ENCODE measurements at regions not wholly inside any gene's neighbourhood (a gene's known extent, or its start where the extent isn't known, plus 50 kb on each side); places are given as distances from the start of the nearest gene placed in this dataset.

GRCh38 chr9:99713838-99714306, 107.8 kb upstream of the NR4A3 start:
- no peaks in the 10 kb centered on the region for H3K79me2 ChIP-seq (ENCODE audit: insufficient read depth, low read length)
- no peak for TF ChIP-seq EZH2 (IDR thresholded peaks at IDR 0.05; ENCODE audit: borderline replicate concordance, low read length)
- no peak for TF ChIP-seq CTCF (IDR thresholded peaks at IDR 0.05; ENCODE audit: low read length)
- no peaks in the 10 kb centered on the region for H3K27me3 ChIP-seq (ENCODE audit: insufficient read depth, low read length)
- H3K9me3 ChIP-seq (ENCODE audit: low read length): no peaks in the 10 kb centered on the region
- H3K36me3 ChIP-seq (ENCODE audit: insufficient read depth, low read length): no peaks in the 10 kb centered on the region
- H3K4me2 ChIP-seq (ENCODE audit: low read length): no peak overlapping the region
- H3K9ac ChIP-seq (ENCODE audit: low read length): no peak overlapping the region
- H4K20me1 ChIP-seq (ENCODE audit: insufficient read depth, low read length): no peaks in the 10 kb centered on the region
- H3K27ac ChIP-seq (ENCODE audit: low read depth, low read length, poor library complexity, severe bottlenecking): no peak overlapping the region
- no peaks in the 10 kb centered on the region for H3K4me1 ChIP-seq (ENCODE audit: insufficient read depth, low read length, severe bottlenecking)
- no peak overlapping the region for H3K4me3 ChIP-seq (ENCODE audit: low read depth, low read length, poor library complexity, severe bottlenecking)
- no peaks in the 10 kb centered on the region for H3K9me2 ChIP-seq (ENCODE audit: low read depth, low read length)
- H3F3A ChIP-seq (ENCODE audit: insufficient read depth, low read length): no peaks in the 10 kb centered on the region
- H2AFZ ChIP-seq (ENCODE audit: low read length): no peak overlapping the region

- Histone ChIP-seq H3K4me1 (ENCODE audit: insufficient read depth, low read length, severe bottlenecking) (no peaks in the 10 kb centered on the region), H3K36me3 (ENCODE audit: insufficient read depth, low read length) (no peaks in the 10 kb centered on the region), H3K27ac (ENCODE audit: low read depth, low read length, poor library complexity, severe bottlenecking) (no peak overlapping the region), H3K9ac (ENCODE audit: low read length) (no peak overlapping the region), H3K79me2 (ENCODE audit: insufficient read depth, low read length) (no peaks in the 10 kb centered on the region), H4K20me1 (ENCODE audit: insufficient read depth, low read length) (no peaks in the 10 kb centered on the region), H3F3A (ENCODE audit: insufficient read depth, low read length) (no peaks in the 10 kb centered on the region), H3K27me3 (ENCODE audit: insufficient read depth, low read length) (no peaks in the 10 kb centered on the region; the same call in 1 of the 2 replicates), H2AFZ (ENCODE audit: low read length) (no peak overlapping the region), H3K9me2 (ENCODE audit: low read depth, low read length) (no peaks in the 10 kb centered on the region), H3K9me3 (ENCODE audit: low read length) (no peaks in the 10 kb centered on the region), H3K4me3 (ENCODE audit: low read depth, low read length, poor library complexity, severe bottlenecking) (no peak overlapping the region), H3K4me2 (ENCODE audit: low read length) (no peak overlapping the region)
- no peak for TF ChIP-seq CTCF (IDR thresholded peaks at IDR 0.05; ENCODE audit: low read length)
- TF ChIP-seq EZH2 (IDR thresholded peaks at IDR 0.05; ENCODE audit: borderline replicate concordance, low read length): no peak
Observed at GRCh38 chr9:99718631-99719030, 103.1 kb upstream of the NR4A3 start.

GRCh38 chr9:99720455-99721050, 101.1 kb upstream of the NR4A3 start:
- Histone ChIP-seq H3K9me2 (ENCODE audit: low read depth, low read length) (no peaks in the 10 kb centered on the region), H3K36me3 (ENCODE audit: insufficient read depth, low read length) (no peaks in the 10 kb centered on the region), H3K27ac (ENCODE audit: low read depth, low read length, poor library complexity, severe bottlenecking) (no peak overlapping the region), H3F3A (ENCODE audit: insufficient read depth, low read length) (no peaks in the 10 kb centered on the region), H3K27me3 (ENCODE audit: insufficient read depth, low read length) (no peaks in the 10 kb centered on the region; the same call in 1 of the 2 replicates), H2AFZ (ENCODE audit: low read length) (no peak overlapping the region), H4K20me1 (ENCODE audit: insufficient read depth, low read length) (no peaks in the 10 kb centered on the region), H3K4me3 (ENCODE audit: low read depth, low read length, poor library complexity, severe bottlenecking) (no peak overlapping the region), H3K79me2 (ENCODE audit: insufficient read depth, low read length) (no peaks in the 10 kb centered on the region), H3K4me2 (ENCODE audit: low read length) (no peak overlapping the region), H3K9ac (ENCODE audit: low read length) (no peak overlapping the region), H3K4me1 (ENCODE audit: insufficient read depth, low read length, severe bottlenecking) (no peaks in the 10 kb centered on the region), H3K9me3 (ENCODE audit: low read length) (no peaks in the 10 kb centered on the region)
- TF ChIP-seq CTCF (IDR thresholded peaks at IDR 0.05; ENCODE audit: low read length): no peak
- TF ChIP-seq EZH2 (IDR thresholded peaks at IDR 0.05; ENCODE audit: borderline replicate concordance, low read length): no peak
